Activated CD8-positive, alpha-beta T cell treated with anti-CD3 and anti-CD28 coated beads for 36 hours (primary cell): ENCODE measurements at regions not wholly inside any gene's neighbourhood (a gene's known extent, or its start where the extent isn't known, plus 50 kb on each side); places are given as distances from the start of the nearest gene placed in this dataset.

Experiments
- ATAC-seq: fragments of 200-7000 bp; cut with Tn5 transposase; one replicate; pipeline ENCODE4 v1.10.0; 2021; ENCODE audit warnings: mild to moderate bottlenecking, moderate library complexity
- CTCF ChIA-PET: fragments of 350-600 bp; sonication (Branson Sonifier 250); formaldehyde crosslinking; loops from one replicate; lab custom pipeline; 2021; ENCODE audit warnings: antibody characterized with exemption; lab: Charles Lee
- POLR2A ChIA-PET: fragments of 350-600 bp; sonication (Branson Sonifier 250); formaldehyde crosslinking; loops from one replicate; lab custom pipeline; 2021; ENCODE audit warnings: antibody characterized with exemption; lab: Charles Lee
- DNase-seq: peaks from one replicate; pipeline ENCODE4 v3.0.0-alpha.2; 2020
- H3K27ac Mint-ChIP-seq: one replicate; pipeline ENCODE4 v1.8.0; 2021; ENCODE audit warnings: mild to moderate bottlenecking, mixed read lengths
- H3K27me3 Mint-ChIP-seq: one replicate; pipeline ENCODE4 v1.8.0; 2021; ENCODE audit warnings: mixed read lengths
- H3K36me3 Mint-ChIP-seq: one replicate; pipeline ENCODE4 v1.8.0; 2021; ENCODE audit warnings: low read depth, mixed read lengths
- H3K4me1 Mint-ChIP-seq: one replicate; pipeline ENCODE4 v1.8.0; 2021; ENCODE audit warnings: low read depth, mixed read lengths
- H3K4me3 Mint-ChIP-seq: one replicate; pipeline ENCODE4 v1.8.0; 2021; ENCODE audit warnings: mild to moderate bottlenecking, moderate library complexity, mixed read lengths
- H3K9me3 Mint-ChIP-seq: one replicate; pipeline ENCODE4 v1.8.0; 2021; ENCODE audit warnings: mixed read lengths
- intact Hi-C: fragments of 100-400 bp; cut with micrococcal nuclease; formaldehyde crosslinking; loops from one replicate; pipeline ENCODE4 v1.10.0; 2022
- TF ChIP-seq, protein P1 (sequence below): fragments of 200-600 bp; IDR thresholded peaks from one replicate; pipeline ENCODE4 v1.8.0; 2022; ENCODE audit warnings: antibody characterized with exemption, mild to moderate bottlenecking

DNA sequence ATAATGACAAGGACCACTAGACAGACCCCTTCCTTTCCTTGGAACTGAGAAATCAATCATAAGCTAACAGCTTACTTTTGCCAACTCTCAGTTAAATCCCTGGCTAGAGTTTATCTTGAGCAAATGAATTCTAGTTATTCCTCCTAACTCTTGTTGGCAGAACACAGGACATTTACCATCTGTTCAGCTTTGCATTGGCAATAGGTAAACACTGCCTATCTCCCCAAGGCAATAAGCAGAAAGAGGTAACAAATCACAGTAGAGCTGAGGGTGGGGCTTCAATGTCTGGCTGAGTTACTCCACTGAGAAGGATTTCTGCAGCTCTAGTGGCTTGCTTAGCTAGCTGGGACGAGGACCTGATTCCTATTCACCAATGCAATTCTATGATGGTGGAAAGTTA, 503.3 kb upstream of the GRIA1 start:
- ATAC-seq (no peak), DNase-seq (no peak)
- Mint-ChIP-seq H3K27me3 (no peaks in the 10 kb centered on the region), H3K4me1 (no peaks in the 10 kb centered on the region), H3K9me3 (peaks cover 10% of the 10 kb centered on the region), H3K36me3 (no peaks in the 10 kb centered on the region), H3K4me3 (no peak overlapping the region), H3K27ac (no peak overlapping the region)
- intact Hi-C loops: no loop called here
- ChIA-PET POLR2A (no interaction called here), CTCF (no interaction called here)
- TF ChIP-seq, protein P1, sequence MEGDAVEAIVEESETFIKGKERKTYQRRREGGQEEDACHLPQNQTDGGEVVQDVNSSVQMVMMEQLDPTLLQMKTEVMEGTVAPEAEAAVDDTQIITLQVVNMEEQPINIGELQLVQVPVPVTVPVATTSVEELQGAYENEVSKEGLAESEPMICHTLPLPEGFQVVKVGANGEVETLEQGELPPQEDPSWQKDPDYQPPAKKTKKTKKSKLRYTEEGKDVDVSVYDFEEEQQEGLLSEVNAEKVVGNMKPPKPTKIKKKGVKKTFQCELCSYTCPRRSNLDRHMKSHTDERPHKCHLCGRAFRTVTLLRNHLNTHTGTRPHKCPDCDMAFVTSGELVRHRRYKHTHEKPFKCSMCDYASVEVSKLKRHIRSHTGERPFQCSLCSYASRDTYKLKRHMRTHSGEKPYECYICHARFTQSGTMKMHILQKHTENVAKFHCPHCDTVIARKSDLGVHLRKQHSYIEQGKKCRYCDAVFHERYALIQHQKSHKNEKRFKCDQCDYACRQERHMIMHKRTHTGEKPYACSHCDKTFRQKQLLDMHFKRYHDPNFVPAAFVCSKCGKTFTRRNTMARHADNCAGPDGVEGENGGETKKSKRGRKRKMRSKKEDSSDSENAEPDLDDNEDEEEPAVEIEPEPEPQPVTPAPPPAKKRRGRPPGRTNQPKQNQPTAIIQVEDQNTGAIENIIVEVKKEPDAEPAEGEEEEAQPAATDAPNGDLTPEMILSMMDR: no peak

DNA sequence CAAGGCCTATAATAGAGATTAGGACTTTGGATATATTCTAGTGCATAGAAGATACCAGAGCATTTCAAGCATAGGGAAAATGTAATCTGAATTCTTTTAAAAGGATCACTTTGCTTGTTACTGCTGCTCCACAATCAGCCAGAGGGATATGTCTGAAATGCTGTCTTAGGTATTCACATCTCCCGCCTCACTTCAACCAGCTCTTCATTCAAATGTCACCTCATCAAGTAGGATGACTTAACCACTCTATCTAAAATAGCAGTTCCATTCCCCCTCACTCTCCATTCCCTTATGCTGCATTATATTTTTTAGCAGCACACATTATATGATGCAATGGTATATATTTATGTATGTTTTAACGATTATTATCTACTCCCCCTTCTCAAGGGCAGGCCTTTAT, 500.3 kb upstream of the GRIA1 start:
- peaks cover 3% of the 10 kb centered on the region for H3K9me3 Mint-ChIP-seq
- TF ChIP-seq, protein P1: no peak
- CTCF ChIA-PET: no interaction called here
- H3K27ac Mint-ChIP-seq: no peak overlapping the region
- H3K4me1 Mint-ChIP-seq: no peaks in the 10 kb centered on the region
- H3K27me3 Mint-ChIP-seq: no peaks in the 10 kb centered on the region
- ATAC-seq (no peak), DNase-seq (no peak)
- POLR2A ChIA-PET: no interaction called here
- intact Hi-C loops: no loop called here
- no peak overlapping the region for H3K4me3 Mint-ChIP-seq
- no peaks in the 10 kb centered on the region for H3K36me3 Mint-ChIP-seq

DNA sequence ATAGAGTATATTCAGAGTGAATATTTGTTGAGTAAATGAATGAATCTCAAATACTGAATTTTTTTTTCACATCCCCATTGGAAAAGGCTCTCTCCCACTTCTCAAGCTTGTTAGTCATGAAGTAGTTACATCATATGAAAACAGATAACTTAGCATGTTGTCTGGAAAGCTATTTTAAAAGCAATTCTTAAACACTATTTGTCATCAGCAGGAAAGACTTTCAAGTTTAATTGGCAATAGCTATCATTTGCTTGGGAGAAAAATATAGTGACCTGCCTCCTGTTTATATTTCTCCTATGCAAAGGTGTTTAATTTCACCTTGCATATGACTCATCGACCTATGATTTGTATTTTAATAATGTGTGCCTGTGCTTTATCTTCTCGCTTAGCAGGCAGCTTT, 499.8 kb upstream of the GRIA1 start:
- no peaks in the 10 kb centered on the region for H3K36me3 Mint-ChIP-seq

DNA sequence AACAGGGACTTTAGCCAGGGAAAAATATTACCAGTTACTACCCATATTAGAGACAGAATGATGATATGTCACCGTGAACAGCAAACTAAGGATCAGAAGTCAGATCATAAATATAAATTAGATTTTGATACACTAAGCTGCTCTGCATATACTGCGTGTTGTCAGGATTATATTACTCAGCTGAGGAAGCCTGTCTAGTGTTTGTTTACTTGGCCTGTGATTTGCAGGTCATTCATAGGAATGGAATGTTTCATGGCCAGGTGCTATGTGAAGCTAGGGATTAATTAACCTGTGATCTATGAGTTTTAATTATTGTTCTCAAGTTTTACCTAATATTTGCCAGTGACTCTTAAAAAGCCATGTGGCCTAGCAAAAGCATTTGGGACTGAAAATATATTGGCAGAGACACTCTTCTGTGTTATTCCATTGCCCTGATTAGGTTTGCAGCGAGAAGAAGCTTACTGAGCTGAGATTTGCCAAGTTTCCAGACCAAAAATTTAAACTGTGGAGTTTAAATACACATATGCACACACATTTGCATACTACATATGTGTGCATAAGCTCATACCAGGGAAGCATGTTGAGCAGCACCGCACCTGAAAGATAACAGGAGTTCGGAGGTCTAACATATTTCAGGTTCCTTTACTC, 496.3 kb upstream of the GRIA1 start:
- Mint-ChIP-seq H3K9me3 (peaks cover 5% of the 10 kb centered on the region), H3K4me1 (no peaks in the 10 kb centered on the region), H3K4me3 (no peak overlapping the region), H3K27ac (no peak overlapping the region), H3K27me3 (no peaks in the 10 kb centered on the region), H3K36me3 (no peaks in the 10 kb centered on the region)
- TF ChIP-seq, protein P1: no peak
- CTCF ChIA-PET: no interaction called here
- intact Hi-C loops: no loop called here
- DNase-seq (no peak), ATAC-seq (no peak)
- POLR2A ChIA-PET: no interaction called here

More for the DNA sequence above, 499.8 kb upstream of the GRIA1 start:
- ChIA-PET POLR2A (no interaction called here), CTCF (no interaction called here)
- TF ChIP-seq, protein P1: no peak
- Mint-ChIP-seq H3K27me3 (no peaks in the 10 kb centered on the region), H3K4me1 (no peaks in the 10 kb centered on the region), H3K4me3 (no peak overlapping the region), H3K9me3 (peaks cover 3% of the 10 kb centered on the region), H3K27ac (no peak overlapping the region)
- intact Hi-C loops: no loop called here
- ATAC-seq (no peak), DNase-seq (no peak)

DNA sequence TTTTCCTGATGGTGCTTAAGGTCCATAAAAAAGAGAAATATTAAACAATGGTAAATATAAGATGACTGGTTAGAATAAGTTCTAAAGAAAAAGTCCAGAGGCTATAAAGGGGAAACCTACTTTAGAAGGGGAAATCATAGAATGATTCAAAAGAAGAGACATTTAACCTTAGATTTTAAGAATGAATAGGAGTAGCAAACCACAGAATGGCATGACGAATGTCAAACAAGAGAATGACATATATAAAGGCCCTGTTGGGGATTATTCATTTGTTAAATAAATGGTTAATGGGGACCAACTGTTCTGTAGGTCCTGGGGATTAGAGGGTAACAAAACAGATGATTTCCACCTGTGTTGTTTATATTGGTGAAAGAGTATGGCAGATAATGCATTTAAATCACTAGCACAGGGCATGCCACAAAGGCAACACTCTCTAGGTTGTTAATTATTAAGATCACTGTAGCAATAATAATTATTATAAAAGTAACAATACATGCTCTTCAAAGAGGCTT, 495.2 kb upstream of the GRIA1 start:
- intact Hi-C loops: no loop called here
- POLR2A ChIA-PET: no interaction called here
- no peaks in the 10 kb centered on the region for H3K4me1 Mint-ChIP-seq
- H3K36me3 Mint-ChIP-seq: no peaks in the 10 kb centered on the region
- H3K27me3 Mint-ChIP-seq: no peaks in the 10 kb centered on the region
- TF ChIP-seq, protein P1: no peak
- DNase-seq (no peak), ATAC-seq (no peak)
- H3K27ac Mint-ChIP-seq: no peak overlapping the region
- H3K4me3 Mint-ChIP-seq: no peak overlapping the region
- H3K9me3 Mint-ChIP-seq: peaks cover 5% of the 10 kb centered on the region
- CTCF ChIA-PET: no interaction called here
